ENCODE measurements at regions not wholly inside any gene's neighbourhood (a gene's known extent, or its start where the extent isn't known, plus 50 kb on each side); places are given as distances from the start of the nearest gene placed in this dataset.
"Not testable (repeated sequence)": the region's sequence is repeated elsewhere in the genome, so short reads cannot be mapped to it uniquely, and the experiment has no call there.

GRCh38 chr11:80773919-80774318, 1333.1 kb upstream of the TENM4 start:
- DNase-seq (ENCODE audit: low spot score): no peak

- no peak for DNase-seq (ENCODE audit: low spot score)
Measured at GRCh38 chr11:80771017-80771416, 1330.2 kb upstream of the TENM4 start.

- DNase-seq (ENCODE audit: low spot score): no peak
Measured at GRCh38 chr11:80758787-80759186, 1318.0 kb upstream of the TENM4 start.

GRCh38 chr11:80748207-80748925, 1307.5 kb upstream of the TENM4 start:
- no peak for DNase-seq (ENCODE audit: low spot score)

- DNase-seq (ENCODE audit: low spot score): no peak
Measured at GRCh38 chr11:80746300-80746699, 1305.5 kb upstream of the TENM4 start.

GRCh38 chr11:80745416-80745815, 1304.6 kb upstream of the TENM4 start:
- no peak for DNase-seq (ENCODE audit: low spot score)

- DNase-seq (ENCODE audit: low spot score): no peak
Measured at GRCh38 chr11:80733790-80734189, 1293.0 kb upstream of the TENM4 start.

GRCh38 chr11:80733361-80733760, 1292.5 kb upstream of the TENM4 start:
- DNase-seq (ENCODE audit: low spot score): no peak

- DNase-seq (ENCODE audit: low spot score): no peak
Measured at GRCh38 chr11:80727315-80727714, 1286.5 kb upstream of the TENM4 start.

- DNase-seq (ENCODE audit: low spot score): no peak
Measured at GRCh38 chr11:80726236-80726635, 1285.4 kb upstream of the TENM4 start.

- DNase-seq (ENCODE audit: low spot score): no peak
Measured at GRCh38 chr11:80724366-80724765, 1283.5 kb upstream of the TENM4 start.

GRCh38 chr11:80722629-80723028, 1281.8 kb upstream of the TENM4 start:
- no peak for DNase-seq (ENCODE audit: low spot score)

- no peak for DNase-seq (ENCODE audit: low spot score)
Measured at GRCh38 chr11:80720295-80720694, 1279.5 kb upstream of the TENM4 start.

GRCh38 chr11:80719292-80719646, 1278.4 kb upstream of the TENM4 start:
- no peak for DNase-seq (ENCODE audit: low spot score)

GRCh38 chr11:80718611-80719291, 1277.9 kb upstream of the TENM4 start:
- no peak for DNase-seq (ENCODE audit: low spot score)

GRCh38 chr11:80702264-80702663, 1261.4 kb upstream of the TENM4 start:
- DNase-seq (ENCODE audit: low spot score): no peak

- no peak for DNase-seq (ENCODE audit: low spot score)
Measured at GRCh38 chr11:80700386-80700785, 1259.6 kb upstream of the TENM4 start.

- not testable (repeated sequence) for DNase-seq (ENCODE audit: low spot score)
Measured at GRCh38 chr11:80699406-80700177, 1258.8 kb upstream of the TENM4 start.

- DNase-seq (ENCODE audit: low spot score): no peak
Measured at GRCh38 chr11:80698637-80699036, 1257.8 kb upstream of the TENM4 start.

GRCh38 chr11:80694385-80694784, 1253.6 kb upstream of the TENM4 start:
- DNase-seq (ENCODE audit: low spot score): no peak

- no peak for DNase-seq (ENCODE audit: low spot score)
Measured at GRCh38 chr11:80687941-80688340, 1247.1 kb upstream of the TENM4 start.

GRCh38 chr11:80686889-80687288, 1246.1 kb upstream of the TENM4 start:
- no peak for DNase-seq (ENCODE audit: low spot score)

GRCh38 chr11:80673566-80673965, 1232.7 kb upstream of the TENM4 start:
- DNase-seq (ENCODE audit: low spot score): no peak
